GM19452 (cell line): ENCODE measurements at regions not wholly inside any gene's neighbourhood (a gene's known extent, or its start where the extent isn't known, plus 50 kb on each side); places are given as distances from the start of the nearest gene placed in this dataset.

Source experiments
- ATAC-seq: cut with Tn5 transposase; IDR thresholded peaks from one replicate; pipeline ENCODE4 v1.9.1; 2021; ENCODE audit not compliant: unreplicated experiment

DNA sequence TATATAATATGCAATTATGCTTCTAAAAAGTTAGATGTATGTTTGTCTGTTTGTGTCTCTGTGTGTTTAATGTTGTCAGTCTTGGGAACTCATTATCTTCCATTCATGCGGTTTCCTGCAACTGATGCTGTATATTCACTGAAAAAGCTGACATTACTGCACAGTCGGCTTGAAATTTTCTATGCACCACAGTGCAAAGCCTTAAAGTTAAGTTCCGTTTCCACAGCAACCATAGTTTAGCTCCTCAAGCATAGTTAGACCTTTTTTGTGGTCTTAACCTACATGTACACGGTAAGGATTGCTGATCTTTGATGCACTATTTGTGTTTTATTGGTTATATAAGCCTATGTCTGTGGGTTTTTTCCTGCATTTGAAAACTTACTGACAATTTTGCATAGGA, 309.4 kb downstream of the KCNC2 start:
- no peak for ATAC-seq

DNA sequence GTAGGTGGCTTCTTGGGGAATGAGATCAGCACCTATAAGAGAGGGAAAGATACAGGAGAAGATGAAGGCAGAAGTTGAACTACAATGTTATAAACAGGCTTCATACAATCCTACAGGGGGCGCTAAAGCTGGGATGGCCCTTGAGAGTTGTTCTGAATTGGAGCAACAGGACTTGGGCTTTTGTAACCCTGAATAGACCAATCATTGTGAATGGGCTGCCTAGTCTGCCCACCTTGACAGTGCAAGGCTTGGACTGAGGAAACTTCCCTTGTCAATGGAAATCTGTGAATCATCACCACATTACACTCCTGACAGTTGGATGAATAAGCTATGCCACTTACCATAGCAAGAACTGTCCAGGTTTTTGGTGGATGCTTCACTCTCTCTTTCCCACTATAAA, 306.1 kb downstream of the KCNC2 start:
- no peak for ATAC-seq

DNA sequence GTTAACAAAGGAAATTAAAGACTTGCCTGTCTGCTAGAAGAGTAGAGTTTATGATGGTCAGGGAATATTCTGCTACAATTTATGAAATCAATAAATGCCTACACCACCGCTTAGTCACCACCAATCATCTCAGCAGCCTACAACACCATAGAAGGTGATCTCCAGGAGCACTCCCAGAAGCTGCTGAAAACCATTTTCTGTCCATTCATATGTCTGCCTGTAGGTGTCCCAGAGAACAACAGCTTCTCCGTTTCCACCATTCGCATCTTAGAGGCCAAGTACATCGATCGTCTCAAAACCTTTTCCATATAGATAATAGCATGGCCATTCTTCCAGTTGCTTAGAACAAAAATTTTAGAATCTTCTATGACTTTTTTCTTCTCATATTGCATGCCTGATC, 303.4 kb downstream of the KCNC2 start:
- ATAC-seq, result no peak

GRCh38 chr12:74910831-74911230, 298.8 kb downstream of the KCNC2 start:
- no peak for ATAC-seq

- no peak for ATAC-seq
Observed at GRCh38 chr12:74914378-74914777, 295.3 kb downstream of the KCNC2 start.

DNA sequence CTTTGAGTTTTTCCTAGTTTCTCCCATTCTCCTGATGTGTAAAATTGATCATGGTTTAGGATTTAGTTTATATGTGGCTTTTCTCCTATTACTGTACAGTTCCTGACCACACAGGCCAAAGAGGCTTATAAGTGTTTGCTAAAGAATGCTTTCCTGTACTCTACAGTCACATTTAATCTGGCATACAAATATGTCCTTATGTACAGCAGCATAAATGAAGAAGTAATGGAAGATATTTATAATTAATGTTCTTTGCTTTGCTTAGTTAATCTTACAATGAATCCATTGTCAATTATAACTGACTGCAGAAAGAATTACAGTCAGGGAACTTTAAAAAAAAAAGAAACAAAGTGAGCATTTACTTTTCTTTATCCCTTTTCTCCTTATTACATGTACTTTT, 293.9 kb downstream of the KCNC2 start:
- ATAC-seq, result no peak

DNA sequence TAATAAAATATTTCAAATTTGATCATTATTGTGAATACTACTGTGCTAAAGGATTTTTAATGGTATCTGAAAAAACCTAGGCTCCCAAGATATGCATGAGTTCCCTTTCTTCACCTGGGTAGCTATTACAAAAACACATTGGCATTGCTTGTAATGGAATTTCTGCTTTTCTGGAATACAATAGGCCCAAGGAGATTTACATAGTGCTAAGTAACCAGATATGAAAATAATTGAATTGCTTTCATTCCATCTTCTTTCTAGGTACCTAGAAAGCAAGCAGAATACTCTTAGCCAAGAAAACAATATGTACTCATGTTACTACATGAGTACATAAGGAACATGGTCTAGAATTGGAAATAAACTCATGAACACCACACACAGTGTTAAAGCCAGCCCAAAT, 291.9 kb downstream of the KCNC2 start:
- no peak for ATAC-seq

GRCh38 chr12:74918291-74918690, 291.3 kb downstream of the KCNC2 start:
- ATAC-seq, result no peak

GRCh38 chr12:74922117-74922516, 287.5 kb downstream of the KCNC2 start:
- no peak for ATAC-seq

DNA sequence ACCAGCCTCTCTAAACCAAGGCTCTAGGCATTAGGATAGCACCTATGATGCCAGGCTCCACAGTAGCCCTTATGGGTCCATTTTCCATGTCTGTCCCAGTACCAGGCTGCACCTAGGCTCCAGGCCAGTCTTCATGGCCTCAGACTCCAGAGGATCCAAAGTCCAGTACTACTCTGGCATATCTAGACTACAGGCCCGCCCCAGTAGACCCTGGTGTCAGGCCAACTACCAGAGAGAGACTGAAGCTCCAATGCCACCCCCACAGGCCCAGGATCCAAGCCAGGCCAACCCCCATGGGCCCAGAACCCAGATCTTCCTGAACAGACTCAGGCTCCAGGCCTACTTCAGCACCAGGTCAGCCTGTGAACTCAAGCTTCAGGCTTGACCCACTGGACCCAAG, 287.0 kb downstream of the KCNC2 start:
- ATAC-seq, result no peak

DNA sequence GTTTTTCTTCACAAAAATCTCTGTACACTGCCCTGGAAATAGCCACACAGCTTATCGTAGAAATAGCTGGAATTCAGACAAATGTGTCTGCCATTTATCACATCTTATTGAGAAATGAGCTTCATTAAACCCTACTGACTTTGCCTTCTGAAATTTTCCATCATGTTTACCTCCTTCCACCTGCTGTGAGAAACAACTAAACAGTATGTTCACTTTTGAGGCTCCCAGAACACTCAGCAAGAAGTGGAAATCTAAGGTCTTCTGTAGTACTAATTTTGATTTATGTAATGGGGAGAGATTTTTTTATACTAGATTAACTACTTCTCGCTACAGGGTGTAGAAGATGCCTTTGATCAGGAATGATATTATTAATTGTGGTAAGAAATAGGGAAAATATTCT, 268.0 kb downstream of the KCNC2 start:
- no peak for ATAC-seq

DNA sequence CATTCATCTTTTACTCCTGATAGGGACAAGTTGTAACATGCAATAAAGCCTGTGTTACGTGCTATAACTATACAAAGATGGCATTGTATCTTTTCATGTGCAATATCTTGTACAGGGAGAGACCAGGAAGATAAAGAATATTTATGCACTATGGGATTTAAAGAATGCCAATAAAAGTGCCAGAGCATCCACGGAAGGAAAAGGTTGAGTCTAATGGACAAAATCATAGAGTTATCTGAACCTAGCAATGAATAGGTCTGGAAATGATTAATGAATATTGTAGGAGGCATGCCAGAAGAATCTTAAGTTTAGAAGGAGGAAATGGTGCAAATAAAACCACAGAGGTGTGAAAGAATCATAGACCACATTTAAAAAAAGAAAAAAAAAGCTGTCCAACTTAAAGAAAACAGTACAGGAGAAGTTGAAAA, 263.9 kb downstream of the KCNC2 start:
- ATAC-seq, result no peak

DNA sequence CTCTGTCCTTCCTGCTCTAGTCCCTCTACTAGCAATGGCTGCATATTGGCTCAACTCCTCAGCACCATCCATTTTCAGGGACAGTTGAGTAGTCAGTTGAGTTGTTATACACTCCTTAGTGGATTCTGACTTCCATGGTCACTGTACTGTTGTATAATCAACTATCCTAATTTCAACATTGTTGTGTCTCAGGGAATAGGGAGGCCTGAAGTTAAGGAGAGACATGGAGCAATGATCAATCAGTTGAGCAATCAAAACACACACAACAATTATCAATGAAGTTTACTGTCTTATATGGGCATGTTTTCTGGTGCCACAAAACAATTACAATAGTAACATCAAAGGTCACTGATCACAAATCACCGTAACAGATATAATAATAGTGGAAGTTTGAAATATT, 255.9 kb downstream of the KCNC2 start:
- no peak for ATAC-seq

DNA sequence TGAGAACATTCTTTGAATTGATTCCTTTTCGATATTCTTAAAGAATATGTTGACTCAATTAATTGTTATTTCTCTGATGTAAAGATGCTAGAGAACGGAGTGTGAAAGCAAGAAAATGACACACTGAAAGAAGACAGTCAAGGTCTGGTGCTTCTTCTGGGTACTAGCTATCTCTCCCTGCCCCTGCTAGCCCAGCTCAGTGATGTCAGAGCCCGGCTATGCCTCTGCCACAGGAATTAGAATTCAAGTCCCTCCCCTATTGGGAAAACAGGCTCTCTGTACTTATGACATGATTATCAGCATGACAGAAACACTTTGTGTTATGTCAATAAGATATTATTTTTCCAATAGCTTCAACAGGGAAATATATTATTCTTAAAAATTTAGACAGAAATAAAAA, 252.4 kb downstream of the KCNC2 start:
- ATAC-seq, result no peak

GRCh38 chr12:74957634-74958033, 252.0 kb downstream of the KCNC2 start:
- ATAC-seq, result no peak

DNA sequence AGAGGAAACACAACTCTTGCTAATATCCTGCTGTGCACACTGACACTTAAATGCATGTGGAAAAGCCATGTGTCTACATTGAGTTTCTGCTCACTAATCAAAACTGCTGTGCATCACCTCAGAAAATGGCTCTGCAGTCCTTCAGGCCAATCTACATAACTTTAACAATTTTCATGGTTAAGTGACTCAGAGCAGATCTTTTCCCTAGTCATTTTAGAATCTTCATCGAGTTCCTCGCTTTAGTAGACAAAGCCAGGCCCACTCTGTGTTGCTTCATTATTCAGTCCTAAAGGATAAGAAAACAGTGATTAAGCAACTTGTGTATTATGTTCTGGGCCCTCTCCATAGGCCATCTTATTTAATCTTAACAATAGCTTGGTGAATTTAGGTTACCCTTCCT, 250.0 kb downstream of the KCNC2 start:
- ATAC-seq, result no peak

DNA sequence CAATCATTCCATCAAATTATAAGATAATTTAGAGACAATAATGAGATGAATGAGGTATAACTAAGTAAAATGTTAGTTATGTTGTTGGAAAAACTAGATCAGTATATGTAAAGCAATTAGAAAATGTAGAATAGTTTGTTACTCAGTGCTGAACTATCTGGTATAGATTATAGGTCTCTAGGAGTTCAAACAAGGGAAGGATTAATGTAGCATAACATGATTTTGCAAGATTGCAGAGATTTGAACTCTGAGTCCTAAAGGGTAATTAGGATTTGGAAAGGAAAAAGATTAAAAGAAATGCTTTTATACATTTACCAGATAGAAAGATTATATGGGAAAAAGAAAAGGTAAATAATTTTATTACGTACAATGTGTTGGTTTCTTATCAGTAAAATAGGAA, 246.3 kb downstream of the KCNC2 start:
- ATAC-seq, result no peak

GRCh38 chr12:74963867-74964331, 245.7 kb downstream of the KCNC2 start:
- ATAC-seq, result no peak

DNA sequence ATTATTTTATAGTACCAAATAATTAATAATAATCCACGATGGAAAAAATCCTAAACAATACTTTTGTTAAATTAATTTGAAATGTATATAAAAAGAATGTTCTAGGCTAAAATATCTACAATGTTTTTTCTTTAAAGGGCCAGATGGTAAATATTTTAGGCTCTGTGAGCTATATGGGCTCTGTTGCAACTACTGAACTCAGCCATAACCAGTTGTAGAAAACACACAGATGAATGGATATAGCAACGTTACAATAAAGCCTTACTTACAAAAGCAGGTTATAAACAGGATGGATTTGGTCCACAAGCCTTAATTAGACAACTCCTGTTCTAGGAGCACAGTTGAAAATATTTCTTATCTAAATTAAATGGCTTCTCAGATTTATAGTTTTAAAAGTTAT, 245.2 kb downstream of the KCNC2 start:
- ATAC-seq, result no peak

DNA sequence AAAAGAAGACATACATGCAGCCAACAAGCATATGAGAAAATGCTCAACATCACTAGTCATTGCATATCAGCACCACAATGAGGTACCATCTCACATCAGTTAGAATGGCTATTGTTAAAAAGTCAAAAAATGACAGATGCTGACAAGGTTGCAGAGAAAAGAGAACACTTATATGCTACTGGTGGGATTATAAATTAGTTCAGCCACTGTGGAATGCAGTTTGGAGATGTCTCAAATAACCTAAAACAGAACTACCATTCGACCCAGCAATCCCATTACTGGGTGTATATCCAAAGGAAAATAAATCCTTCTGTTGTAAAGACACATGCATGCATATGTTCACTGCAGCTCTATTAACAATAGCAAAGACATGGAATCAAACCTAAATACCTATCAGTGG, 238.4 kb downstream of the KCNC2 start:
- no peak for ATAC-seq

DNA sequence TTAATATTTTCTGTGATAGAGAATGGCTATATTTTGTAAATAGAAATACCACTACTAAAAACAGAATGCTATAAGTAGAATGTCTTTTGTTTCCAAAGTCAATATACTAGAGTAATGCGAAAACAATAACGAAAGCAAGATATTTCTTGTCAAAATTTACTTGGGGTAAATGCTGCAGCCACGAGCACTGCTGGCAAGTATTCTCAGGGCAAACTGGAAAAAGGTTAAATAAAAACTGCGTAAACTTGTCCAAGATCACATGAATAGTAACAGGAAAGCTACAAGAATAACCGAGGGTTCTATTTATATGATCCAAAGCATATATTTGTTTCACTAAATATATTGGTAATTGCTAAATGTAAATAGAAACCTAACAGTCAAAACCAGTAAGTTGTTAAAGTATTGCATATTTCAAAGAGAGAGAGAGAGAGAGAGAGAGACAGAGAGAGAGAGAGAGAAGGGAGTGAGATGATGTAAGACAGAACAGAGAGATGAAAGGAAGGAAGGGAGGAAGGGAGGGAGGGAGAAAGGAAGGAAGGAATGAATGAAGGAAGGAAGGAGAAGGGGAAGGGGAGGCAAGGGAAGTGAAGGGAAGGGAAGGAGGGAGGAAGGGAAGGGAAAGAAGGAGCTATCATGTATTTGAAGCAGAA, 231.7 kb downstream of the KCNC2 start:
- no peak for ATAC-seq

DNA sequence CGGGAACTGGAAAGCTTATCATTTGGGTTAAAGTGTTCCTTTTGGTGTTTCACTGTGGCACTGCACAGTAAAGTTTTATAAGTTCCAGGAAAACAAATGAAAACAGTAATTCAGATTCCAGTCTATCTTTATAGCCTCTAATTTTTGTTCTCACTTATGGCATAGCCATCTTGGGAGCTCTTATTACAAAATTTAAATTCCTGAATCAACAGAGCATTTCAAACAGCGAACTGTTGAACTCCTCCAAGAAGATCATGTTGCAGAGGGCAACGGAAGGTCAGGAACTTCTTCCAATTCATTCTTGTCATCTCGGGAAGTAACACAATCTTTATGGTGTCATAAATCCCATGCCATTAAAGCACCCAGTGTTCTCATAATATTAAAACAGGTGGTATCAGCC, 229.1 kb downstream of the KCNC2 start:
- no peak for ATAC-seq

- ATAC-seq, result no peak
Observed at GRCh38 chr12:74981541-74981940, 228.1 kb downstream of the KCNC2 start.
